SK-N-SH treated with all-trans-retinoic acid at 6 μM for 48 hours (cell line): ENCODE measurements at regions not wholly inside any gene's neighbourhood (a gene's known extent, or its start where the extent isn't known, plus 50 kb on each side); places are given as distances from the start of the nearest gene placed in this dataset.

Experiments
- ARNTL ChIP-seq: fragments of 450-650 bp; formaldehyde crosslinking; IDR thresholded peaks from 2 replicates; pipeline ENCODE4 v1.5.0; 2020; ENCODE audit warnings: low read depth, mild to moderate bottlenecking, moderate library complexity, borderline replicate concordance
- CSDC2 ChIP-seq: fragments of 250-450 bp; sonication (Bioruptor Pico); IDR thresholded peaks from 2 replicates; pipeline ENCODE4 v1.5.0; 2020; ENCODE audit warnings: mild to moderate bottlenecking, moderate library complexity
- OSR1 ChIP-seq: fragments of 250-450 bp; sonication (Bioruptor Pico); IDR thresholded peaks from 2 replicates; pipeline ENCODE4 v1.8.0; 2022; ENCODE audit warnings: moderate library complexity, mild to moderate bottlenecking, inconsistent platforms
- PPARA ChIP-seq: fragments of 250-450 bp; sonication (Bioruptor Pico); IDR thresholded peaks from 2 replicates; pipeline ENCODE4 v1.5.0; 2020; ENCODE audit warnings: mild to moderate bottlenecking, borderline replicate concordance
- RARB ChIP-seq: fragments of 250-450 bp; sonication (Bioruptor Pico); IDR thresholded peaks from 2 replicates; pipeline ENCODE4 v1.8.0; 2021; ENCODE audit warnings: mild to moderate bottlenecking, moderate library complexity
- TCF4 ChIP-seq: fragments of 250-450 bp; sonication (Bioruptor Pico); IDR thresholded peaks from 2 replicates; pipeline ENCODE4 v1.8.0; 2021; ENCODE audit warnings: mild to moderate bottlenecking, moderate library complexity, borderline replicate concordance
- ZC3H10 ChIP-seq: fragments of 250-450 bp; sonication (Bioruptor Pico); IDR thresholded peaks from 2 replicates; pipeline ENCODE4 v1.5.1; 2021; ENCODE audit warnings: mild to moderate bottlenecking, moderate library complexity
- ZFP3 ChIP-seq: fragments of 250-450 bp; sonication (Bioruptor Pico); IDR thresholded peaks from 2 replicates; pipeline ENCODE4 v1.5.0; 2020; ENCODE audit warnings: mild to moderate bottlenecking, moderate library complexity
- TF ChIP-seq, protein P1 (sequence below): fragments of 250-450 bp; sonication (Bioruptor Pico); IDR thresholded peaks from 2 replicates; pipeline ENCODE4 v1.8.0; 2020; ENCODE audit warnings: mild to moderate bottlenecking, moderate library complexity, borderline replicate concordance
- TF ChIP-seq, protein P2 (sequence below): fragments of 250-450 bp; sonication (Bioruptor Pico); IDR thresholded peaks from 2 replicates; pipeline ENCODE4 v1.8.0; 2021; ENCODE audit warnings: low read depth, mild to moderate bottlenecking, moderate library complexity, borderline replicate concordance

DNA sequence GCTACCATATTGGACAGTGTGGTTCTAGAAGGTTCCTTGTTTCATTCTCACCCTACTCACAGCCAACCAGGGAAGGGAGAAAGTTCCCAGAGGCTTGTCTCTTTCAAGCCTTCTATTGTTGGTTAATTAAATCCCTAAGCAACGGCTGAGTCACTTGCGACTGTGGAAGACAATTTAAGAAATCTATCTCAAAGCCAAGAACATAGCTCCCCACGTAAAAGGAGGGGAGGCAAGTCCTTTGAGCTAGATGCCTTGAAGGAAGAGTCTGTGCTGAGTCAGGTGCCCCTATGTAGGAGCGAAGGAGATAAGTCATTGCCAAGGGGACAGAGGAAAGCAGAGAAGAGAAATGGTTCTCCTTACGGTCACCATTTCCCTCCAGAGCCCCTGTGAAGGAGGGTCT, 79.4 kb upstream of the PPP2R5A start:
- TF ChIP-seq RARB (CRISPR knock-in tag), result no peak
- no peak for TF ChIP-seq OSR1 (CRISPR knock-in tag)
- TF ChIP-seq TCF4 (CRISPR knock-in tag), result no peak
- no peak for TF ChIP-seq PPARA (CRISPR knock-in tag)
- no peak for TF ChIP-seq ARNTL (CRISPR knock-in tag)
- TF ChIP-seq, protein P1, sequence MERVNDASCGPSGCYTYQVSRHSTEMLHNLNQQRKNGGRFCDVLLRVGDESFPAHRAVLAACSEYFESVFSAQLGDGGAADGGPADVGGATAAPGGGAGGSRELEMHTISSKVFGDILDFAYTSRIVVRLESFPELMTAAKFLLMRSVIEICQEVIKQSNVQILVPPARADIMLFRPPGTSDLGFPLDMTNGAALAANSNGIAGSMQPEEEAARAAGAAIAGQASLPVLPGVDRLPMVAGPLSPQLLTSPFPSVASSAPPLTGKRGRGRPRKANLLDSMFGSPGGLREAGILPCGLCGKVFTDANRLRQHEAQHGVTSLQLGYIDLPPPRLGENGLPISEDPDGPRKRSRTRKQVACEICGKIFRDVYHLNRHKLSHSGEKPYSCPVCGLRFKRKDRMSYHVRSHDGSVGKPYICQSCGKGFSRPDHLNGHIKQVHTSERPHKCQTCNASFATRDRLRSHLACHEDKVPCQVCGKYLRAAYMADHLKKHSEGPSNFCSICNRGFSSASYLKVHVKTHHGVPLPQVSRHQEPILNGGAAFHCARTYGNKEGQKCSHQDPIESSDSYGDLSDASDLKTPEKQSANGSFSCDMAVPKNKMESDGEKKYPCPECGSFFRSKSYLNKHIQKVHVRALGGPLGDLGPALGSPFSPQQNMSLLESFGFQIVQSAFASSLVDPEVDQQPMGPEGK, result no peak
- no peak for TF ChIP-seq ZC3H10 (CRISPR knock-in tag)
- TF ChIP-seq, protein P2, sequence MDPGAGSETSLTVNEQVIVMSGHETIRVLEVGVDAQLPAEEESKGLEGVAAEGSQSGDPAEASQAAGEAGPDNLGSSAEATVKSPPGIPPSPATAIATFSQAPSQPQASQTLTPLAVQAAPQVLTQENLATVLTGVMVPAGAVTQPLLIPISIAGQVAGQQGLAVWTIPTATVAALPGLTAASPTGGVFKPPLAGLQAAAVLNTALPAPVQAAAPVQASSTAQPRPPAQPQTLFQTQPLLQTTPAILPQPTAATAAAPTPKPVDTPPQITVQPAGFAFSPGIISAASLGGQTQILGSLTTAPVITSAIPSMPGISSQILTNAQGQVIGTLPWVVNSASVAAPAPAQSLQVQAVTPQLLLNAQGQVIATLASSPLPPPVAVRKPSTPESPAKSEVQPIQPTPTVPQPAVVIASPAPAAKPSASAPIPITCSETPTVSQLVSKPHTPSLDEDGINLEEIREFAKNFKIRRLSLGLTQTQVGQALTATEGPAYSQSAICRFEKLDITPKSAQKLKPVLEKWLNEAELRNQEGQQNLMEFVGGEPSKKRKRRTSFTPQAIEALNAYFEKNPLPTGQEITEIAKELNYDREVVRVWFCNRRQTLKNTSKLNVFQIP (CRISPR knock-in tag), result no peak
- TF ChIP-seq CSDC2 (CRISPR knock-in tag), result no peak
- TF ChIP-seq ZFP3 (CRISPR knock-in tag), result no peak
